Activated B cell treated with CpG ODN at 0.5 μM for 24 hours (primary cell): ENCODE measurements at regions not wholly inside any gene's neighbourhood (a gene's known extent, or its start where the extent isn't known, plus 50 kb on each side); places are given as distances from the start of the nearest gene placed in this dataset.

Experiments
- ATAC-seq: fragments of 200-7000 bp; cut with Tn5 transposase; one replicate; pipeline ENCODE4 v1.10.0; 2021; ENCODE audit warnings: low read depth, mild to moderate bottlenecking, moderate library complexity
- CTCF ChIA-PET: fragments of 350-600 bp; sonication (Branson Sonifier 250); formaldehyde crosslinking; loops from one replicate; lab custom pipeline; 2021; ENCODE audit warnings: antibody characterized with exemption; lab: Charles Lee
- POLR2A ChIA-PET: fragments of 350-600 bp; sonication (Branson Sonifier 250); formaldehyde crosslinking; loops from one replicate; lab custom pipeline; 2021; ENCODE audit warnings: antibody characterized with exemption; lab: Charles Lee
- DNase-seq: peaks from one replicate; pipeline ENCODE4 v3.0.0; 2022
- H3K27ac Mint-ChIP-seq: one replicate; pipeline ENCODE4 v1.8.0; 2020; ENCODE audit warnings: mixed read lengths
- H3K27me3 Mint-ChIP-seq: one replicate; pipeline ENCODE4 v1.8.0; 2021; ENCODE audit warnings: mixed read lengths
- H3K36me3 Mint-ChIP-seq: one replicate; pipeline ENCODE4 v1.8.0; 2021; ENCODE audit warnings: low read depth, mixed read lengths
- H3K4me1 Mint-ChIP-seq: one replicate; pipeline ENCODE4 v1.8.0; 2021; ENCODE audit warnings: mixed read lengths
- H3K4me3 Mint-ChIP-seq: one replicate; pipeline ENCODE4 v1.8.0; 2020; ENCODE audit warnings: mild to moderate bottlenecking, mixed read lengths
- H3K9me3 Mint-ChIP-seq: one replicate; pipeline ENCODE4 v1.8.0; 2020; ENCODE audit warnings: mixed read lengths
- CTCF ChIP-seq: fragments of 200-600 bp; IDR thresholded peaks from one replicate; pipeline ENCODE4 v1.8.0; 2022; ENCODE audit warnings: antibody characterized with exemption, mild to moderate bottlenecking
- intact Hi-C: fragments of 100-400 bp; cut with micrococcal nuclease; formaldehyde crosslinking; loops from one replicate; pipeline ENCODE4 v1.15.1; 2024

- H3K4me1 Mint-ChIP-seq = peaks cover 34% of the 10 kb centered on the region
- H3K27me3 Mint-ChIP-seq = no peaks in the 10 kb centered on the region
- intact Hi-C loops = no loop called here
- H3K9me3 Mint-ChIP-seq = peaks cover 1% of the 10 kb centered on the region
- peak overlapping the region; percentile 75 for H3K27ac Mint-ChIP-seq
- no peak for TF ChIP-seq CTCF
- DNase-seq (no peak), ATAC-seq (peak; percentile 32)
- peak overlapping the region; percentile 55 for H3K4me3 Mint-ChIP-seq
- no peaks in the 10 kb centered on the region for H3K36me3 Mint-ChIP-seq
- ChIA-PET CTCF (no interaction called here), POLR2A (interaction anchor here (0.7 kb wide), 1 partner anchor 130 kb away, joined by 3 read pairs; no protein-coding TSS in a partner anchor)
Observed at GRCh38 chr17:55580596-55581133, 69.4 kb upstream of the SMIM36 start.

GRCh38 chr17:55577687-55578086 lies 66.4 kb upstream of the SMIM36 start:
- intact Hi-C loops = loop anchor here (1.0 to 5.0 kb wide), 6 partner anchors 23 to 609 kb away; partner anchors contain the start of genes COX11, MMD, PCTP and STXBP4
- Mint-ChIP-seq H3K4me3 (no peak overlapping the region), H3K9me3 (no peaks in the 10 kb centered on the region), H3K4me1 (peaks cover 27% of the 10 kb centered on the region), H3K36me3 (no peaks in the 10 kb centered on the region), H3K27me3 (no peaks in the 10 kb centered on the region), H3K27ac (no peak overlapping the region)
- CTCF ChIA-PET = interaction anchor here (0.8 to 2.8 kb wide), 2 partner anchors 24 to 50 kb away, joined by 4 to 15 read pairs; no protein-coding TSS in a partner anchor
- DNase-seq (peak; percentile 20), ATAC-seq (peak; percentile 36)
- TF ChIP-seq CTCF = no peak
- POLR2A ChIA-PET = interaction anchor here (0.7 to 1.8 kb wide), 3 partner anchors 10 to 53 kb away, joined by 4 to 5 read pairs (median 4); no protein-coding TSS in a partner anchor

- H3K27ac Mint-ChIP-seq = no peak overlapping the region
- peak; percentile 78 for ATAC-seq
- no peaks in the 10 kb centered on the region for H3K27me3 Mint-ChIP-seq
- TF ChIP-seq CTCF = no peak
- ChIA-PET CTCF (interaction anchor here (0.8 to 2.8 kb wide), 3 partner anchors 25 to 50 kb away, joined by 4 to 15 read pairs (median 6); no protein-coding TSS in a partner anchor), POLR2A (interaction anchor here (0.6 to 1.8 kb wide), 5 partner anchors 10 to 1333 kb away, joined by 3 to 6 read pairs (median 4); no protein-coding TSS in a partner anchor)
- intact Hi-C loops = loop anchor here (1.0 to 5.0 kb wide), 6 partner anchors 24 to 608 kb away; partner anchors contain the start of genes COX11, MMD, PCTP and STXBP4
- no peak overlapping the region for H3K4me3 Mint-ChIP-seq
- no peaks in the 10 kb centered on the region for H3K36me3 Mint-ChIP-seq
- H3K4me1 Mint-ChIP-seq = peaks cover 23% of the 10 kb centered on the region
- peak; percentile 28 for DNase-seq
- no peaks in the 10 kb centered on the region for H3K9me3 Mint-ChIP-seq
Observed at GRCh38 chr17:55576996-55577586, 65.8 kb upstream of the SMIM36 start.

- intact Hi-C loops = loop anchor here (2.0 to 5.0 kb wide), 5 partner anchors 24 to 608 kb away; partner anchors contain the start of genes COX11, MMD and STXBP4
- ChIA-PET CTCF (interaction anchor here (1.2 to 2.8 kb wide), 2 partner anchors 25 to 49 kb away, joined by 6 to 15 read pairs; no protein-coding TSS in a partner anchor), POLR2A (interaction anchor here (0.6 to 1.8 kb wide), 4 partner anchors 26 to 1334 kb away, joined by 3 to 6 read pairs (median 4); no protein-coding TSS in a partner anchor)
- Mint-ChIP-seq H3K27ac (no peak overlapping the region), H3K27me3 (no peaks in the 10 kb centered on the region), H3K36me3 (no peaks in the 10 kb centered on the region), H3K4me3 (no peak overlapping the region), H3K9me3 (no peaks in the 10 kb centered on the region), H3K4me1 (peaks cover 17% of the 10 kb centered on the region)
- TF ChIP-seq CTCF = no peak
- DNase-seq (no peak), ATAC-seq (peak; percentile 42)
Observed at GRCh38 chr17:55576237-55576995, 65.2 kb upstream of the SMIM36 start.
